CD4-positive, alpha-beta T cell treated with Interferon gamma for 1 hour (primary cell): ENCODE measurements at regions not wholly inside any gene's neighbourhood (a gene's known extent, or its start where the extent isn't known, plus 50 kb on each side); places are given as distances from the start of the nearest gene placed in this dataset.
"Not testable (repeated sequence)": the region's sequence is repeated elsewhere in the genome, so short reads cannot be mapped to it uniquely, and the experiment has no call there.

Experiments
- DNase-seq: peaks from one replicate; pipeline ENCODE4 v3.0.0-alpha.2; 2020

DNA sequence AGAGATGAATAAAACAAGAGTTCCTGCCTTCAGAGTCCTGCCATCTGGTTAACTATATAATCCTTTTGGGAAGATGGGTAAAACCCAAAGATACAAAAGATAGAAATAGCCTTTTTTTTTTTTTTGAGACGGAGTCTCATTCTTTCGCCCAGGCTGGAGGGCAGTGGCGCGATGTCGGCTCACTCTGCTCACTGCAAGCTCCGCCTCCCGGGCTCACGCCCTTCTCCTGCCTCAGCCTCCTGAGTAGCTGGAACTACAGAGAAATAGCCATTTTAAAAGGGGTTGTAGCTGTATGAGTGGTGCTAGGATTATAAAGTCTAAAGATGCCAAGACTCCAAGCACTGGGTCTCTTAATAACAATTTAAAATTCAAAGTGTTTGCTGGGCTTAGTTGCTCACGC is 97.2 kb downstream of the KDR start:
- no peak for DNase-seq

DNA sequence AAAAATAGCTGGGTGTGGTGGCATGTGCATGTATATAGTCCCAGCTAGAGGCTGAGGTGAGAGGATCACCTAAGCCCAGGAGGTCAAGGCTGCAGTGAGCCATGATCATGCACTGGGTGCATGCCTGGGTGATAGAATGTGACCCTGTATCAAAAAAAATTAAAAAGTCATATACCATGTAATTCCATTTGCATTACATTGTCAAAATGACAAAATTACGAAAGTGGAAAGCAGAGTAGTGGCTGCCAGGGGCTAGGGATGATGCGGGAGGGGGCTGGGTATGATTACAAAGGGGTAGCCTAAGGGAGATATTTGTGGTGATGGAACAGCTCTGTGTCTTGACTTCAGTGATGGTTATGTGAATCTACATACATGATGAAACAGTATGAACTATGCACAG is 97.8 kb downstream of the KDR start:
- DNase-seq = no peak

DNA sequence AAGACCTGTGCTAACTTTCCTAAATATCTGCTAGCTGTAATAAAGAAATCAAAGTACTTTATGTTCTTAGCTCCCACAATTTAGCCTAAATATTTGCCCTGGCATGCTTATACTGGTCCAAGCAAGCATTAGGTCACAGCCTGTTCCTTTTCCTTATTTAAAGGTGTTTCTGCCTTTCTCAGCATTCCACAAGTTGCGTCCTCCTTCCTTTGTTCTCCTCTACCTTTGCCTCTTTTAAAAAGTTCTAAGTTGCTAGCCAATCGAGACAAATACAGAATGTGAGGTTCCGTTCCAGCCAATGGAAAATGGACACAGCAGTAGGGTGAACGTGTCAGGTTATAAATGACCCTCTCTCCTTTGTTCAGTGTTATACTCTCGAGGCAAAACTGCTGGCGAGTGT is 99.9 kb downstream of the KDR start:
- not testable (repeated sequence) for DNase-seq

DNA sequence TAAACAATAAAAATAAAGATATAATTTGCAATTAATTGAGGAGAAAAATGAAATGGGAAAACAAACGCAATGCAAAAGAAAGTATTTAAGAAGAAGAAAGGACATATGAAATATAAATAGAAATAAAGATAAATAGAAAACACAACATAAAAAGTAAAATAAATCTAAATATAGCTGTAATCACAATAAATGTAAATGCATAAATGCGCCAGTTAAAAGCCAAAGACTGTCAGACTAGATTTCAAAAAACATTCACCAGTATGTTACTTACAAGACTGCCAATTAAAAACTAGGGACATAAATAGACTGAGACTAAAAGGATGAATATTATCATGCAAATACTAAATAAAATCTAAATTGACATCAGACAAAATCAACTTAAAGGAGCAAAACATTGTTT is 102.4 kb downstream of the KDR start:
- no peak for DNase-seq

DNA sequence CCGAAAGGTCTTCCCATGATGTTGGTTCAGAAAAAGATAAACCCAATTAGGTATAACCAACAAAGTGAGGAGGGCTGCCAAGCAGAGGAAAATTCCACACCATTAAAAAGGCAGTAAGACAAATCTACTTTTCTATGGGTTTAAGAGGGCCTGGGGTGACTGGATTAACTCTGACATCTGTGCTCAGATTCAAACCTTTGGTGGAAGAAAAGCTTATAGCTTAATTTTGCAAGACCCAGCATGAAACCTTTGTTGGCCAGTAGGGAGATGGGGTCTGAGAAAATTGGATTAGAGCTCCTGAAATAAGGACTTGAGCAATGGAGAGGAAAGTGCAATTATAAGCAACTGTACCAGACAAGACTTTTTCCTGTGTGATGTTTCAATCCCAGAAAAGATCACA is 104.2 kb downstream of the KDR start:
- DNase-seq = no peak

DNA sequence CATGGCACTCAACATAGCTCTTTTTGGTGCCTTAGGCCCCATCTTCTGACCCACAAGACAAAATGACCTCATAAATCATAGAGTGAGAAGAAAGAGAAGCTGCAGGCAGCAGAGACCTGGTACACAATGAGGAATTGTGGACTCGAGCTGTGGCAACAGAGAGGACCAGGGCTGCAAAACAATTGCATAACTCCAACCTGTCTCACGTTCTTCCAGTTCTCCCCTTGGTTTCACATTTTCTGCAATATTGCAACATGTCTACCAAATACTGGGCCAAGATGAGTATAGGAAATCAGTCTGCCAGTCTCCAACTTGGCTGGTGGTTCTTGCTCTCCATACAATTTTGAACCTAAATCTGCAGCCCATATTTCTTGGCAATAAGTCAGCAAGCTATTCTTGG is 105.3 kb downstream of the KDR start:
- DNase-seq = no peak

DNA sequence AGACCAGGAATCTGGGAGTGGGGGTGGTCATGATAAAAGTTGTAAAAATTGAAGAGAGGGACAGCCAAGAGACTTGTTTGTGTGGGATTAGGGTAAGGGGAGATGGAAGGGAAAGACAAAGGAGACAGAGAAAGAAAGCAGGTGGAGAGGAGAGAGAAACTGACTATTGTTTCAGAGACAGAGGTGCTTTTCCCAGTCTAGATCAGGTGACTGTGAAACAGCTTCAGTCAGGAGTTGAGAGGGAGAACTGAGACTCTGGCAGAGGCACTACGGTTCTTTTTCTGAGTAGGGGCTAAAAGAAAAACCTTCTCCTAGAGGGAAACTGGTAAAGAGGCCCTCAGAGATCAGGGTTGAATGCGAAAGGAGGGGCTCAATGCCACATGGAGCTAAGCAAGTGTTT is 106.4 kb downstream of the KDR start:
- DNase-seq = no peak

DNA sequence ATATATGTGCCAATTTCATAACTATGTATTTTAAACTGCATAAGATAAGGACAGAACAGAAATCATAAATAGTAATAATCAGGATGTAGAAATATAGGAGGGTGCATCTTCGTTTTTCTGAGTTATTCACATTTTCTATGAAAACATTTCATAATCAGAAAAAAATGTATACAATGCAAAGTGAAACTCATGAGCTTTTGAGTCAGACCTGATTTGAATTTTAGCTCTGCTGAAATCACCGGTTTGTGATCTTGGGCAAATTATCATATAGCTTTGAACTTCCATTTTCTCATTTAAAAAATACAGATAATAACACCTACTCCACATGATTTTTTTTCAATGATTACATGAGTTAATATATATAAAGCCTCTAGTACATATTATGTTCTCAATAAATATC is 106.9 kb downstream of the KDR start:
- DNase-seq = no peak

DNA sequence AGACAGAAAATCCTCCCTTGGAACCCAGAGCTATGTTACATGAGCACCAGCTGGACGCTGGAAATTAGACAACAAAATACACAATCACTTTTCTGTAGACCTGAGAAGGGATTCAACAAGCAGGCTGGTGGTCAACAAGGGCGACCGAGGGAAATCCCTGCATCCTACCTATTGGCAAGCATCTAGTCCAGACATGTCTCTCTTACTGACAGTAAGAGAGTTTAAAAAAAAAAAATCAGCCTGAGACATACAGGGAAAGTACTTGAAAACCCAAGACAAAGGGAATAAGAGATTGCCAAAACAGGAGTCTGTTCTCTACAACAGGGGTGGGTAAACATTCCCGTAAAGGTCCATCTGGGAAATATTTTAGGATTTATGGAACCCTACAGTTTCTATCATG is 108.0 kb downstream of the KDR start:
- no peak for DNase-seq

DNA sequence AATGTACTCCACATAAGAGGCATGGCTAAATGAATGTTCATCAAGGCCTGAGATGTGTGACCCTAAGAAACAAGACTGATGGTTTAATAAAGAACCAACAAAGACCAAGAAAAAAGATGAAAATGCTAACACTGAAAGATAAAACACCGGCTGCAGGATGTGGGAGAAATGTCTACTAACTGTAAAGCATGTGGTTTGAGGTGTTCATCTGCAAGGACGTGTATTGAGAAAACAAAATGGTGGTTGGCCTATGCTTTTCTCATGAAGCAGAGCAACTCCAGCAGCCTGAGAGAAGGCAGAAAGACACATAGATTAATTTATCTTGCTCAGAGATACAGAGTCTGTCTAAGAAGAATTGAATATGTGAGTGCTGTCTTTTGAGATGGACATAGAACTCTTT is 109.3 kb downstream of the KDR start:
- DNase-seq = no peak

DNA sequence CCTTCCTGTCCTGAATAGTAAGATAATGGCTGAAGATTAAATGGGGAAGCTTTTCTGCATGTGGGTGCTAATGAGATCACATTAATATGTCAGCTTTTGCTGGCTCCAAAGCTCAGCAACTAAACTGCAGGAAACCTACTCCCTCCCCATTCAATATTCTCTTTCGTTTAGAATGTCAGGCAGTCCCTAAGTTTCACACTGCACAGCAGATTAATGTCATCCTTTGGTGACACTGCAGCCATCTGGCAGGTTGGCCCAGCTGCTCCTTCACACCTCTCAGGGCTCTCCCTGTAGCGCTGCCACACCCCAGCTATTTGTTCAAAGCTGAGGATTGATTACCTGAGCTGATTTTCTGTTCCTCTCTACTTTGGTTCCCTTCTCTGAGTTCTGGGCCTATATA is 110.5 kb downstream of the KDR start:
- DNase-seq = no peak

DNA sequence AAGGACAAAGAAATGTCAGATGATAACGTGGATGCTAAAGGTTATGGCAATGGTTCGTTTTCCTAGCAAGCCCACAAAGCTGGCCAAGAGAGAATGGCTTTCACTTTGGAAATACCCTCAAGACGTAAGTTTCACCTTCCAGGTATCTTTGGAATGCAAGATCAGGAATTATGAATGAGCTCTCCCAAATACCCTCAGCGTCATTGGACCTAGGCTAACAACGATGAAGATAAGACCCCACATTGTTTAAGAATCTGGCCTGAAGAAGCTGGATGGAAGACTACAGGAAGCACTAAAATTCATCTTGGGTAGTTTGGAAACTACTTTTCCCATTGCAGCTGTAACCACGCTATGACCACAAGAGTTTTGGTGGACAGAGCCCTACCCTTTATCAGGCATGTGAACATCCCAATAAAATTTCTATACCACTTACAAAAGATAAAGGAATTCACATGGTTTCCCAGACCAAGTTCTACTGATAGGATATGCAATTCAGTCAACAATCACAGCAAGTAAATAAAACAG is 111.9 kb downstream of the KDR start:
- no peak for DNase-seq

DNA sequence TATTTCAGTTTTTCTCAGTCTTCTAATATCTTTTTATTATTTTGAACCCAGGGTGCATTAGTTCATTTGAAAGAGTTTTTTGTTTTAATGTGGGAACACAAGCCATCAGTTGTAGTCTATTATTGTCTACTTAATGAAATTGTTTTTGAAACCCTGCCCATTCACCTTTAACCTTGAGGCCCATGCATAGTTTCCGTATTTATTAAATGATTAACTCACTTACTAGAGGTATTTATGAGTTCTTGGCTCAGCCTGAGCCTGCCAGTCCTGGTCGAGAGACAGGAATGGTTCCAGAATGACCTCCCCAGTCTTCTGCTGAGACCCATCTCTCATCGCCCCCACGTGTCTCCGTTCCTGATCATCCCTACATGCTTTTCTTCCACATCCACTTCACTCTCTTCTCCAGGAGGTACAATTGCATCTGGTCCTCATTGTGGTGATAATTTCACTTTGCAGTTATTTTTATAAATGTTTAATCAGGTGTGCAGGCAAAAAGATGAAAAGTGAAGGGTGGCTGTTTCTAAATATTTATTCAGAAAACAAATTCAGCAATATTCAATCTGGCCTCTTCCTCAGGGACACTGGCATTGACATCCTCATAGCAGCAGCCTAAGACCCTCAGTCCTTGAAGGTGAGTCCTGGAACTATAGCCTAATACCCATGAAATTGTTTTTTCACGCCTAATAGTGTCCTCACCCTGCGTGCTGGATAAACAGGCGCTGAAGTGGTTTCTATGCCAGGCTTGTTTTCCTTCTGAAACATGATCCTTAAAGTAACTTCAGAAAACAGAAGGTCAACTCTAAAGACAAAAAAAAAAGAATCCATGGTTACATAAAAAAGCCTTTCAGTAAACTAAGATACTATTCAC is 112.8 kb downstream of the KDR start:
- no peak for DNase-seq

DNA sequence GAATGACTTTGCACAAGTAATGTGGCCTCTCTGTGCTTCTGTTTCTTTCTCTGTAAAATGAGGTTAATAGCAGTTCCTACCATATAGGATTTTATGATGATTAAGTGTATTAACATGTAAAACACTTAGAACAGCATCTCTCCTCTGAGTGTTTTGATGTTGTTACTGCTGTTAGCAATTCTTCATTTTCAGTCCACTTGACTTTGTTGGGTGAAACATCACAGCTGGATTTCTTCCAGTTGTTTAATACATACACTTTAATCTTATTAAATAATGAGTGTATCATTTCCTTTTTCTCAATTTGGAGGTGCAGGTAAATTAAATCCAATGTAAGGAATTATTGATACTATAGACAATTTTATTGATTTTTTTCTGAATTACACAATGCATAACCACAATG is 113.6 kb downstream of the KDR start:
- DNase-seq = no peak

DNA sequence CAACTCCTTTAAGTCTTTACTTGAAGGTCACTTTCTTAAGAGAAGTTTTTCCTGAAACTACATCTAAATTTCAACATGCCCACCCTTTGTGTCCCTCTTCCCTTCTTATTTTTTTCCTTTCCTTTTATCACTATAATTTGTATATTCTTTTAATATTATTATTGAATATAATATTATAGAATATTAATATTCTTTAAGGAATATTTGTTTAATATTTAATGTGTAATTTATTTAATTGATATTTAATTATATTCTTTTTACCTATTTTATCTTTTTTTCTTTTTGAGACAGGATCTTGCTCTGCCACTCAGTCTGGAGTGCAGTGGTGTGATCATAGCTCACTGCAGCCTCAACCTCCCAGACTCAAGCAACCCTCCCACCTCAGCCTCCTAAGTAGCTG is 114.8 kb downstream of the KDR start:
- DNase-seq = no peak

DNA sequence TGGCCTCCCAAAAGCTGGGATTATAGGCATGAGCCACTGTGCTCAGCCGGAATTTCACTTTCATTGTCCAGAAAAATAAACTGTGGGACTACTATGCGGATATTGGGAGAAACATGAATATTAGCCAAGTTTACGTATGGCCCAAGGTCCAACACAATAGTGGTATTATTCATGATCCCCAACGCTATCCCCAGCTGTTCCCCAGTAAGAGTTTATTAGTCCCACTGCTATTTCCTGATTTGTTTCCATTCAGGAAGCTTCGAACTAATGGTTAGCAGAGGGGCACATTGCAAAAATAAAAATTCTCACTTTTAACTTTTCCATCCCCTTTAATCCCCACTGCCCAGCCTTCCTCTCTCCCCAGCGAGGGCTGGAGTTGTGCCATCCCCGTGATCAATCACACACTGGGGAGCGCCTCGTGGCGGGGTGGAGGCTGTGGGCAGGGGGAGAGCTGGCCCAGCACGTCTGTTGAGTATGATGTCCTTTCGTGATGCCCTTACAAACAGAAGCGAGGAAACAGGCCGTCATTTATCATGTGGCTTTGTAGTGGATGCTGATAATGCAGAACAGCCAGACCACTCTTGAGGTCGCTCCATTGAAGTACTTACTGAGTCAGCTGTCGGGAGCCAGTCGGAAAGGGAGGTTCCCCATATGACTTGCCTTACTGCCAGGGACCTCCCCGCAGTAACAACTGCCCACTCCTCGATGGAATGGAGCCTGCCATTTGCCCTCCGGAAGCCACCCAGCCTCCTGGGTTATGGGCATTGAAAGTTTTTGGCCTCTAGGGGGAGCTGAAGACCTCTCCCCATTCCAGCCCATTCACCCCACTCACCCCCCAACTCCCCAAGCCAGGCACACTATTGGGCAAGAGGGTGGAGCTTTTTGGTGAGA is 117.0 kb downstream of the KDR start:
- DNase-seq = no peak

DNA sequence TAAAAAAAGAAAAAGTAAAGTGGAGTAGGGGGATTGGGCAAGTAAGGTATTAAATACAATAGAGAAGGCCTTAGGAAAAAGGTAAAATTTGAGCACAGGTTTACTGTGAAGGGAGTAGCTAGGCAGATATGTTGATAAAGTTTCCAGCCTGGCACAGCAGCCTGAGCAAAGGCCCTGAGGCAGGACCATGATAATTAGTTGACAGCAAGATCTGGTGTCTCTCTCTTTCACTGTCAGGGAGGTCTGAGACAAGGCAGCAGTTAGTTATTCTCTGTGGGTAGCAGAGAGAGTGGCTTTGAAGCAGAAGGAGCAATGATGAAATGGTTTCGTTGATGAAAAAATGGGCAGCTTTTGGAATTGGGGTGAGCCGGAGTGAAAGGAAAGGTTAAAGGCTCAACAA is 119.5 kb downstream of the KDR start:
- DNase-seq = no peak

DNA sequence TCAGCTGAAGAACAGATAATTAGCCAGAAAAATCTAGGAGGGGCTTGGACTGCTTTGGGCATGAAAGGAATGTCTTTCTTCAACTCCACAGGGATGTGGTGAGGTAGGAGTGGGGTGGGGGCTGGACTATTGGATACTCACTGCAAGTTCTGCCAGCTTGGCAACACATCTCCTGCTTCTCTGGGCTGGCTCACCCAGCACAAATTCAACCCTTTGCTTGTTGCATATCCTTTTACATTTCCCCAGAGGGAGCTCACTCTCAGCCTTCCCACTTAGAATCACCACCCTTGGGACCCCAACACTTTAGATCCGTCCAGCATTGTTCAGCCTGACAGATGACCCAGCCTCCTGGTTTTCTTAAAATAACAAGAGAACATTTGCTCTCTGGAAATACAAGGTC is 120.6 kb downstream of the KDR start:
- no peak for DNase-seq

DNA sequence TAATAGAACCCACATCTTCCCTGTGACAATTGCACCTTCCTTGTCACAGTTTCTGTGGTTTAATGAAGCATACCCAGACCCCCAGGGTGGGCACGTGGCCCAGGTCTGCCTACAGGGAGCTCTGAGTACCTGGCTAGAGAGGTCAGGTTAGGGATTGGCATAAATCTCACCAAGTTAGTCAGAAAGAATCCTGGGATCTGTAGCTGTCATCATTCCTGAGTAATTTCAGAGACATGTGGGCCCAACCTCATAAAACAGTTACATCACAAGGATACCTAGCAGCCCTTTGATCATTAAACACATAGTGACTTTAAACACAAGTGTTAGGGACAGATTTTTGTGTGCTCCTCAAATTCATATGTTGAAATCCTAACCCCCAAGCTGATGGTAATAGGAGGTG is 123.0 kb downstream of the KDR start:
- DNase-seq = no peak

DNA sequence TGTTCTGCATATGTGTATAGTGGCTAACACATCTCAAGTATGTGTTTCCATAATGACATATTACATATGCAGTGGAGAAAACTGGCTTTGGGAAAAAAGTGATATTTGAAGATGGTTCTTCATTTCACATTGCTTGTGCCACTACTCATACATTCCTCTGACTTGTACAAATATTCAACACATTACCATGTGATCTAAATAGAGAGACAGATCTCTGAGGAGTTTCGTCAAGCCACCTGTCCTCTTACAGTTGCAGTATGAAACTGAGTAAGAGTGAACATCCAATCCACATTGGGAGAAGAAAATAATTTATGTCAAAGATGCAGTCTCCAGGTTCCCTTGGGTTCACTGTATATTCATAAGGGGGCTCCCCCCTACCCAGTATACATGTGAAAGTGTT is 123.9 kb downstream of the KDR start:
- no peak for DNase-seq

DNA sequence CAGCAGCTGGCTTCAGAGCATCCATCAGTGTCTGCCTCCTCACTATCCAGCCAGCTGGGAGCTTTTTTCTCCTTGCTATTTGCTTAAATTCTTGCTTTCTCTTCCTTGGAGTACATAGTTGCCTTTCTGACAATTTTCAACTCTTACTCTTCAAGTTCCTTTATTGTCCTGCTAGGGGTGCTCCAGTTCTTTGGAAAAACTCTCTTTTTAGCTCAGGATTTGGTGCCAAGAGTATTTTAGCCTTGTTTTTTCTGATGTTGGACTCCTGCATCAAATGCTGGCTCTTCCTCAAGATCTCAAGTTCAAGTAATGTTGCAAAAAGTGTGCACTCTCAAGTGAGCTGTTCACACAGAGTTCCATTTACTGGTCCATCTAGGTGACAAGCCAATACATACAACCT is 126.4 kb downstream of the KDR start:
- DNase-seq = no peak

DNA sequence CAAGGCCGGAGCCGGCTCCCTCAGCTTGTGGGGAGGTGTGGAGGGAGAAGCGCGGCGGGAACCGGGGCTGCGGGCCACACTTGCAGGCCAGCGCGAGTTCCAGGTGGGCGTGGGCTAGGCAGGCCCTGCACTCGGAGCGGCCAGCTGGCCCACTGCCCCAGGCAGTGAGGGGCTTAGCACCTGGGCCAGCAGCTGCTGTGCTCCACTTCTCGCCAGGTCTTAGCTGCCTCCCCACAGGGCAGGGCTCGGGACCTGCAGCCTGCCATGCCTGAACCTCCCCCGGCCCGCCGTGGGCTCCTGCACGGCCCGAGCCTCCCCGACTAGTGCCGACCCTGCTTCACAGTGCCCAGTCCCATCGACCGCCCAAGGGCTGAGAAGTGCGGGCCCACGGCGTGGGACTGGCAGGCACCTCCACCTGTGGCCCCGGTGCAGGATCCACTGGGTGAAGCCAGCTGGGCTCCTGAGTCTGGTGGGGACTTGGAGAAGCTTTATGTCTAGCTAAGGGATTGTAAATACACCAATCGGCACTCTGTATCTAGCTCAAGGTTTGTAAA is 131.8 kb downstream of the KDR start:
- not testable (repeated sequence) for DNase-seq

DNA sequence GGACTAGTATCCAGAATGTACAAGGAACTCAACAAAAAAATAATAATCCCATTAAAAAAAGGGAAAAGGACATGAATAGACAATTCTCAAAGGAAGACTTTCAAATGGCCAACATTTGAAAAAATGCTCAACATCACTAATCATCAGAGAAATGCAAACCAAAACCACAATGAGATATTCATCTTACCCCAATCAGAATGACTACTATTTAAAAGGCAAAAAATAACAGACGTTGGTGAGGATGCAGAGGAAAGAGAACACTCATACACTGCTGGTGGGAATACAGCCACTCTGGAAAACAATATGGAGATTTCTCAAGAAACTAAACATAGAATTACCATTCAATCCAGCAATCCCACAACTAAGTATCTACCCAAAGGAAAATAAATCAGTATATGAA is 133.1 kb downstream of the KDR start:
- no peak for DNase-seq

DNA sequence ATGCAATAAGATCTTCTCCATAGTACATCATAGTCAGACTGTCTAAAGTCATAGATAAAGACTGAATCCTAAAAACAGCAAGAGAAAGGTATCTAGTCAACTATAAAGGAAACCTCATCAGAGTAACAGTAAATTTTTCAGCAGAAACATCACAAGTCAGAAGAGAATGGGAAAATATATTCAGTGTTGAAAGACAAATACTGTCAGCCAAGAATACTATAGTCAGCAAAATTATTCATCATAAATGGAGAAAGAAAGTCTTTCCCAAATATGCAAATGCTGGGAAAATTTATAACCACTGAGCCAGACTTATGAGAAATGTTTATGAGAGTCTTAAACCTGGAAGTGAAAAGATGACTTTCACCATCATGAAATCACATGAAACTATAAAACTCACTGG is 136.7 kb downstream of the KDR start:
- DNase-seq = no peak
